HCT116 (cell line): ENCODE measurements at regions not wholly inside any gene's neighbourhood (a gene's known extent, or its start where the extent isn't known, plus 50 kb on each side); places are given as distances from the start of the nearest gene placed in this dataset.
"Not testable (repeated sequence)": the region's sequence is repeated elsewhere in the genome, so short reads cannot be mapped to it uniquely, and the experiment has no call there.

ENCODE experiments used
- ATAC-seq: fragments of 200-7000 bp; cut with Tn5 transposase; 2 replicates; pipeline ENCODE4 v1.9.1; 2020; ENCODE audit warnings: mild to moderate bottlenecking, moderate library complexity
- BruUV-seq: library from RNA; stranded (reverse); fragments of 400-500 nt; replicated peaks from 2 replicates; lab custom pipeline; 2021; lab: Mats Ljungman, UMichigan
- CTCF ChIA-PET: fragments of 300-600 bp; sonication (Branson Sonifier 250); formaldehyde crosslinking; loops from one replicate; lab custom pipeline; 2021; ENCODE audit warnings: antibody characterized with exemption; lab: Charles Lee
- POLR2A ChIA-PET: fragments of 300-600, 350-600 bp; sonication (Branson Sonifier 250); formaldehyde crosslinking; loops from one replicate; lab custom pipeline; 2021; ENCODE audit warnings: antibody characterized with exemption; lab: Charles Lee
- RAD21 ChIA-PET, 2 experiments: fragments of 300-600 bp; sonication (Branson Sonifier 250); formaldehyde crosslinking; loops; one replicate each; lab custom pipeline; 2023; ENCODE audit warnings: low total read pairs in 2 of 2; ENCODE audit not compliant: uncharacterized antibody in 2 of 2, unreplicated experiment in 2 of 2, low non-redundant PET in 1 of 2; lab: Charles Lee
- DNase-seq: peaks from one replicate; pipeline ENCODE4 v3.0.0-alpha.2; 2010; ENCODE audit warnings: low read depth, low spot score
- H2AFZ ChIP-seq: fragments of 200-600 bp; shearing (Covaris generic), sonication (generic); 2 replicates; pipeline ENCODE4 v1.6.1; 2017; ENCODE audit warnings: low read depth, mixed run types, mixed read lengths, antibody characterized with exemption, low read length; ENCODE audit not compliant: poor library complexity, severe bottlenecking
- H3K27ac ChIP-seq: 2 replicates; pipeline ENCODE4 v1.5.1; 2012; ENCODE audit warnings: low read depth, low read length
- H3K27me3 ChIP-seq: fragments of 200-600 bp; sonication (generic); 2 replicates; pipeline ENCODE4 v1.6.1; 2016; ENCODE audit warnings: mixed run types, low read length, mixed read lengths; ENCODE audit not compliant: insufficient read depth
- H3K36me3 ChIP-seq, 2 experiments: fragments of 200-500 bp in 1 of 2; fragments of 200-600 bp in 1 of 2; sonication (Bioruptor generic) in 1 of 2; sonication (generic) in 1 of 2; 2 replicates each; pipeline versions ENCODE4 v1.5.1 to v1.6.1; 2014 to 2016; ENCODE audit warnings: low read length in 2 of 2, inconsistent platforms in 1 of 2, mixed read lengths in 1 of 2, mixed run types in 1 of 2; ENCODE audit not compliant: insufficient read depth in 2 of 2, control insufficient read depth in 1 of 2
- H3K4me1 ChIP-seq, 2 experiments: fragments of 200-600 bp in 1 of 2; sonication (generic) in 1 of 2; 2 replicates each; pipeline versions ENCODE4 v1.5.1 to v1.6.1; 2012 to 2017; ENCODE audit warnings: low read length in 2 of 2, inconsistent platforms in 1 of 2, mild to moderate bottlenecking in 1 of 2, mixed read lengths in 1 of 2, mixed run types in 1 of 2, moderate library complexity in 1 of 2; ENCODE audit not compliant: insufficient read depth in 2 of 2, control insufficient read depth in 1 of 2
- H3K4me2 ChIP-seq: fragments of 200-600 bp; sonication (generic); 2 replicates; pipeline ENCODE4 v1.6.1; 2017; ENCODE audit warnings: mixed run types, low read length, mixed read lengths
- H3K4me3 ChIP-seq, 2 experiments: fragments of 200-600 bp in 1 of 2; sonication (generic) in 1 of 2; replicated peaks in 1 of 2; 2 replicates each; pipeline ENCODE4 v1.5.1; 2011 to 2016; ENCODE audit warnings: low read length in 2 of 2, control low read depth in 1 of 2, low read depth in 1 of 2, mild to moderate bottlenecking in 1 of 2, mixed read lengths in 1 of 2, mixed run types in 1 of 2
- H3K79me2 ChIP-seq: fragments of 200-600 bp; sonication (generic); 2 replicates; pipeline ENCODE4 v1.6.1; 2017; ENCODE audit warnings: mild to moderate bottlenecking, mixed run types, low read length, moderate library complexity, mixed read lengths; ENCODE audit not compliant: insufficient read depth
- H3K9ac ChIP-seq: fragments of 200-600 bp; sonication (generic); 2 replicates; pipeline ENCODE4 v1.6.1; 2016; ENCODE audit warnings: low read length, mixed read lengths
- H3K9me2 ChIP-seq: fragments of 200-600 bp; sonication (generic), shearing (Covaris generic); 2 replicates; pipeline ENCODE4 v1.6.1; 2017; ENCODE audit warnings: mixed run types, mild to moderate bottlenecking, moderate library complexity; ENCODE audit not compliant: insufficient read depth
- H3K9me3 ChIP-seq, 2 experiments: fragments of 200-500 bp in 1 of 2; fragments of 200-600 bp in 1 of 2; sonication (Bioruptor generic) in 1 of 2; sonication (generic) in 1 of 2; 2 replicates each; pipeline ENCODE4 v1.6.1; 2014 to 2017; ENCODE audit warnings: low read length in 2 of 2, mixed read lengths in 2 of 2, inconsistent platforms in 1 of 2, low read depth in 1 of 2, mild to moderate bottlenecking in 1 of 2, mixed run types in 1 of 2, moderate library complexity in 1 of 2; ENCODE audit not compliant: control insufficient read depth in 1 of 2, insufficient read depth in 1 of 2
- H4K20me1 ChIP-seq: fragments of 200-600 bp; sonication (generic), shearing (Covaris generic); 2 replicates; pipeline ENCODE4 v1.6.1; 2017; ENCODE audit warnings: mixed run types, mild to moderate bottlenecking, moderate library complexity; ENCODE audit not compliant: insufficient read depth
- CBX3 ChIP-seq: IDR thresholded peaks from 2 replicates; pipeline ENCODE4 v1.6.1; 2012; ENCODE audit warnings: low read depth
- FOSL1 ChIP-seq: IDR thresholded peaks from 2 replicates; pipeline ENCODE4 v1.6.1; 2012; ENCODE audit warnings: low read depth
- JUND ChIP-seq: IDR thresholded peaks from 2 replicates; pipeline ENCODE4 v1.6.1; 2012
- POLR2A ChIP-seq: IDR thresholded peaks from 2 replicates; pipeline ENCODE4 v1.7.0; 2011; ENCODE audit warnings: borderline replicate concordance; ENCODE audit not compliant: insufficient read depth, insufficient read length; ENCODE audit errors: extremely low read depth
- SRF ChIP-seq: IDR thresholded peaks from 2 replicates; pipeline ENCODE4 v1.6.1; 2012; ENCODE audit warnings: low read depth
- TCF7L2 ChIP-seq: IDR thresholded peaks from 2 replicates; pipeline ENCODE4 v1.7.0; 2011; ENCODE audit warnings: borderline replicate concordance, inconsistent platforms; ENCODE audit not compliant: insufficient read depth, insufficient read length; ENCODE audit errors: extremely low read depth
- YY1 ChIP-seq: IDR thresholded peaks from 2 replicates; pipeline ENCODE4 v1.6.1; 2011; ENCODE audit warnings: low read length, low read depth, moderate library complexity, mild to moderate bottlenecking; ENCODE audit not compliant: insufficient replicate concordance; ENCODE audit errors: extremely low read depth
- intact Hi-C: fragments of 100-400 bp; cut with micrococcal nuclease; formaldehyde crosslinking; loops from 2 replicates; pipeline ENCODE4 v1.10.0; 2022
- TF ChIP-seq, protein P1 (sequence below), 3 experiments: fragments of 200-600 bp in 1 of 3; sonication (generic) in 1 of 3; IDR thresholded peaks in 2 of 3; conservative IDR thresholded peaks in 1 of 3; 2 replicates each; pipeline ENCODE4 v1.5.1; 2012 to 2017; ENCODE audit warnings: low read depth in 2 of 3, low read length in 2 of 3, antibody characterized with exemption in 1 of 3, borderline replicate concordance in 1 of 3, control low read depth in 1 of 3, mild to moderate bottlenecking in 1 of 3, mixed read lengths in 1 of 3, mixed run types in 1 of 3, moderate library complexity in 1 of 3; ENCODE audit not compliant: insufficient read depth in 1 of 3

DNA sequence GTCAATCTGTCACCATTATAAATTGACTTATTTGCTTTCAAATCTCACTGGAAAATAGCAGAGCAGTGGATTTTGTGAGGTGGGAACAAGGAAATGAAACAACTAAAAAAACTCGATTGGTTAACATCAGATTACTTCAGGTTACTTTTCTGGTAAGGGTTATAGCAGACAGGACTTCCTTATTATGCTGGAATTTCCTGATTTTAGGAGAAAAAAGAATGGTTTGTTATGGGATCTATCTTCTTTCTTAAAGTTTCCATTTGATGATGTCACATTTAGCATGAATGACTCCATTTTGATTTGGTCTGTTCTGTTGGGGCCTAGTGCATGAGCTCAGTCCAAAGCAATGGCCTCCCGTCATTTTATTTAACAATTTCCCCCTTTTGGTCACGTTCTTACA is 210.6 kb downstream of the KCNJ2 start:
- DNase-seq (no peak), ATAC-seq (no peak)
- Histone ChIP-seq H3K79me2 (no peaks in the 10 kb centered on the region), H3K9me3 (peaks cover 0 to 4% of the 10 kb centered on the region in 2 experiments; a peak in 2 of 4 replicates), H3K4me1 (no peaks in the 10 kb centered on the region), H3K4me2 (no peak overlapping the region), H4K20me1 (no peaks in the 10 kb centered on the region), H3K9me2 (no peaks in the 10 kb centered on the region), H3K4me3 (no peak overlapping the region), H3K36me3 (no peaks in the 10 kb centered on the region), H2AFZ (no peak overlapping the region), H3K27me3 (no peaks in the 10 kb centered on the region), H3K27ac (no peak overlapping the region), H3K9ac (no peak overlapping the region)
- CTCF ChIA-PET = no interaction called here
- POLR2A ChIA-PET = no interaction called here
- RAD21 ChIA-PET = no interaction called here
- intact Hi-C loops = no loop called here
- BruUV-seq = no TSS peak
- TF ChIP-seq, protein P1, sequence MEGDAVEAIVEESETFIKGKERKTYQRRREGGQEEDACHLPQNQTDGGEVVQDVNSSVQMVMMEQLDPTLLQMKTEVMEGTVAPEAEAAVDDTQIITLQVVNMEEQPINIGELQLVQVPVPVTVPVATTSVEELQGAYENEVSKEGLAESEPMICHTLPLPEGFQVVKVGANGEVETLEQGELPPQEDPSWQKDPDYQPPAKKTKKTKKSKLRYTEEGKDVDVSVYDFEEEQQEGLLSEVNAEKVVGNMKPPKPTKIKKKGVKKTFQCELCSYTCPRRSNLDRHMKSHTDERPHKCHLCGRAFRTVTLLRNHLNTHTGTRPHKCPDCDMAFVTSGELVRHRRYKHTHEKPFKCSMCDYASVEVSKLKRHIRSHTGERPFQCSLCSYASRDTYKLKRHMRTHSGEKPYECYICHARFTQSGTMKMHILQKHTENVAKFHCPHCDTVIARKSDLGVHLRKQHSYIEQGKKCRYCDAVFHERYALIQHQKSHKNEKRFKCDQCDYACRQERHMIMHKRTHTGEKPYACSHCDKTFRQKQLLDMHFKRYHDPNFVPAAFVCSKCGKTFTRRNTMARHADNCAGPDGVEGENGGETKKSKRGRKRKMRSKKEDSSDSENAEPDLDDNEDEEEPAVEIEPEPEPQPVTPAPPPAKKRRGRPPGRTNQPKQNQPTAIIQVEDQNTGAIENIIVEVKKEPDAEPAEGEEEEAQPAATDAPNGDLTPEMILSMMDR (IDR thresholded peaks at IDR 0.05 in 2 of 3, conservative IDR thresholded peaks at IDR 0.05 in 1 of 3; ENCODE audit: borderline replicate concordance in 1 of 3, insufficient read depth in 1 of 3, low read depth in 2 of 3, low read length in 2 of 3) = no peak
- TF ChIP-seq JUND = no peak
- TF ChIP-seq POLR2A = no peak
- no peak for TF ChIP-seq SRF
- no peak for TF ChIP-seq CBX3
- TF ChIP-seq FOSL1 = no peak
- TF ChIP-seq YY1 = no peak
- no peak for TF ChIP-seq TCF7L2

DNA sequence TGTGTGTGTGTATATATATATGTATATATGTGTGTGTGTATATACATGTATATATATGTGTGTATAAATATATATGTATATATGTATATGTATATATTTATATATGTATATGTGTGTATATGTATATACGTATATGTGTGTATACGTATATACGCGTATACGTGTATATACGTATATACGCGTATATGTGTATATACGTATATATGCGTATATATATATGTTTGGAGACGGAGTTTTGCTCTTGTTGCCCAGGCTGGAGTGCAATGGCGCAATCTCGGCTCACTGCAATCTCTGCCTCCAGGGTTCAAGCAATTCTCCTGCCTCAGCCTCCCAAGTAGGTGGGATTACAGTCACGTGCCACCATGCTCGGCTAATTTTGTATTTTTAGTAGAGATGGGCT is 212.6 kb downstream of the KCNJ2 start:
- H3K9ac ChIP-seq, H3K9me3 ChIP-seq, H3K4me3 ChIP-seq, POLR2A ChIA-PET, H3K36me3 ChIP-seq, ATAC-seq, H3K4me2 ChIP-seq, H3K79me2 ChIP-seq, RAD21 ChIA-PET, DNase-seq, CTCF ChIA-PET, BruUV-seq, H3K27me3 ChIP-seq, H2AFZ ChIP-seq, intact Hi-C loops, H3K9me2 ChIP-seq, H3K27ac ChIP-seq, H4K20me1 ChIP-seq, H3K4me1 ChIP-seq: not testable (repeated sequence)
